Spleen (tissue), 7 donors: ENCODE measurements at regions not wholly inside any gene's neighbourhood (a gene's known extent, or its start where the extent isn't known, plus 50 kb on each side); places are given as distances from the start of the nearest gene placed in this dataset.

Experiments
- POLR2A ChIP-seq, 3 donors: fragments of 450-650 bp; IDR thresholded peaks; one replicate each; pipeline ENCODE4 v1.5.1; 2017; ENCODE audit warnings: antibody characterized with exemption in 3 of 3, mild to moderate bottlenecking in 1 of 3
- POLR2AphosphoS5 ChIP-seq, 3 donors: sonication (generic); formaldehyde crosslinking; IDR thresholded peaks; one replicate each; pipeline ENCODE4 v1.5.1; 2017; ENCODE audit warnings: antibody characterized with exemption in 3 of 3
- TF ChIP-seq, protein P1 (sequence below), 11 experiments: fragments of 200-600 bp in 7 of 11; fragments of 450-650 bp in 4 of 11; sonication (generic) in 4 of 11; IDR thresholded peaks in 8 of 11; conservative IDR thresholded peaks in 3 of 11; 1 replicate in 7 of 11; 2 replicates in 4 of 11; pipeline versions ENCODE4 v1.4.0 to v1.8.0; 2016 to 2021; ENCODE audit warnings: antibody characterized with exemption in 11 of 11, inconsistent platforms in 4 of 11, mild to moderate bottlenecking in 1 of 11
- donor health status: DM: no; HTN: no; CAD: no; lungs with moderate emphysema.
- donor health status: DM: no; HTN: no; CAD: no.
- donor health status: DM: no; HTN: no; CAD: no.

DNA sequence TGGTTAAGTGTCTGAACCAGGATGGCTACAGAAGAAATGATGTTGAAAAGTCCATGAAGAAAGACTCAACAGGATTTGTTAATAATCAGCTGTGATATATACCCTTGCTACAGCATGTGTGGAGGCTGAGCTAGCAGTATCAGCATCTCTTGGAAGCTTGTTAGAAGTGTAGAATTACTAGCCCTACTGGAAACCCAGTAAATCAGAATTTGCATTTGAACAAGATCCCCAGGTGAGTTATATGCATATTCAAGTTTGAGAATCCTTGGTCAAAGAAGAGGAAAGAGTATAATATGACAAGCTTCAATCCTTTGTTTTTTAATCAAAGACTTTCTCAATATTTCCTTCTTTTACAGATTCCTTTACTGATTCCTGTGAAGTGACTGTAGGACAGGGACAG, 109.0 kb upstream of the KCNJ3 start:
- TF ChIP-seq, protein P1, sequence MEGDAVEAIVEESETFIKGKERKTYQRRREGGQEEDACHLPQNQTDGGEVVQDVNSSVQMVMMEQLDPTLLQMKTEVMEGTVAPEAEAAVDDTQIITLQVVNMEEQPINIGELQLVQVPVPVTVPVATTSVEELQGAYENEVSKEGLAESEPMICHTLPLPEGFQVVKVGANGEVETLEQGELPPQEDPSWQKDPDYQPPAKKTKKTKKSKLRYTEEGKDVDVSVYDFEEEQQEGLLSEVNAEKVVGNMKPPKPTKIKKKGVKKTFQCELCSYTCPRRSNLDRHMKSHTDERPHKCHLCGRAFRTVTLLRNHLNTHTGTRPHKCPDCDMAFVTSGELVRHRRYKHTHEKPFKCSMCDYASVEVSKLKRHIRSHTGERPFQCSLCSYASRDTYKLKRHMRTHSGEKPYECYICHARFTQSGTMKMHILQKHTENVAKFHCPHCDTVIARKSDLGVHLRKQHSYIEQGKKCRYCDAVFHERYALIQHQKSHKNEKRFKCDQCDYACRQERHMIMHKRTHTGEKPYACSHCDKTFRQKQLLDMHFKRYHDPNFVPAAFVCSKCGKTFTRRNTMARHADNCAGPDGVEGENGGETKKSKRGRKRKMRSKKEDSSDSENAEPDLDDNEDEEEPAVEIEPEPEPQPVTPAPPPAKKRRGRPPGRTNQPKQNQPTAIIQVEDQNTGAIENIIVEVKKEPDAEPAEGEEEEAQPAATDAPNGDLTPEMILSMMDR (IDR thresholded peaks at IDR 0.05 in 8 of 11, conservative IDR thresholded peaks at IDR 0.05 in 3 of 11), result no peak
- TF ChIP-seq POLR2A (IDR thresholded peaks at IDR 0.05) (no peak), POLR2AphosphoS5 (IDR thresholded peaks at IDR 0.05) (no peak)
